PC-9 (cell line): ENCODE measurements at regions not wholly inside any gene's neighbourhood (a gene's known extent, or its start where the extent isn't known, plus 50 kb on each side); places are given as distances from the start of the nearest gene placed in this dataset.

Experiments used
- BruUV-seq: library from RNA; stranded (reverse); fragments of 400-500 nt; replicated peaks from 2 replicates; lab custom pipeline; 2021; lab: Mats Ljungman, UMichigan
- CTCF ChIA-PET: fragments of 300-600 bp; sonication (Branson Sonifier 250); formaldehyde crosslinking; loops from one replicate; lab custom pipeline; 2022; ENCODE audit warnings: antibody characterized with exemption; lab: Charles Lee
- POLR2A ChIA-PET: fragments of 300-600 bp; sonication (Branson Sonifier 250); formaldehyde crosslinking; loops from one replicate; lab custom pipeline; 2022; ENCODE audit warnings: antibody characterized with exemption; ENCODE audit not compliant: unreplicated experiment; lab: Charles Lee
- DNase-seq, 2 experiments: peaks; one replicate each; pipeline versions ENCODE4 v3.0.0 to v3.0.0-alpha.2; 2015 to 2022; ENCODE audit warnings: mixed read lengths in 1 of 2
- H2AFZ ChIP-seq: fragments of 200-600 bp; sonication (generic); 2 replicates; pipeline ENCODE4 v1.8.1; 2017; ENCODE audit warnings: antibody characterized with exemption
- H3F3A ChIP-seq: fragments of 200-600 bp; sonication (generic); 2 replicates; pipeline ENCODE4 v1.8.1; 2017; ENCODE audit warnings: antibody characterized with exemption, mild to moderate bottlenecking, low read depth; ENCODE audit not compliant: insufficient read depth
- H3K27ac ChIP-seq: fragments of 200-600 bp; sonication (generic); 2 replicates; pipeline ENCODE4 v1.6.1; 2016; ENCODE audit warnings: mixed run types
- H3K27me3 ChIP-seq: fragments of 200-600 bp; sonication (generic); 2 replicates; pipeline ENCODE4 v1.6.1; 2016; ENCODE audit warnings: low read depth, mixed run types; ENCODE audit not compliant: insufficient read depth
- H3K36me3 ChIP-seq: fragments of 200-600 bp; sonication (generic); 2 replicates; pipeline ENCODE4 v1.6.1; 2016; ENCODE audit warnings: low read depth, mixed run types
- H3K4me1 ChIP-seq: fragments of 200-600 bp; sonication (generic); replicated peaks from 2 replicates; pipeline ENCODE4 v1.6.1; 2016; ENCODE audit warnings: mixed run types; ENCODE audit not compliant: insufficient read depth
- H3K4me2 ChIP-seq: fragments of 200-600 bp; sonication (generic); 2 replicates; pipeline ENCODE4 v1.6.1; 2017; ENCODE audit warnings: mixed run types
- H3K4me3 ChIP-seq: fragments of 200-600 bp; sonication (generic); 2 replicates; pipeline ENCODE4 v1.6.1; 2016; ENCODE audit warnings: mixed run types
- H3K79me2 ChIP-seq: fragments of 200-600 bp; sonication (generic); 2 replicates; pipeline ENCODE4 v1.6.1; 2017; ENCODE audit warnings: low read depth, mixed run types
- H3K9me2 ChIP-seq: fragments of 200-600 bp; sonication (generic); 2 replicates; pipeline ENCODE4 v1.8.1; 2017; ENCODE audit warnings: mild to moderate bottlenecking; ENCODE audit not compliant: insufficient read depth
- H3K9me3 ChIP-seq: fragments of 200-600 bp; sonication (generic); 2 replicates; pipeline ENCODE4 v1.8.1; 2016; ENCODE audit warnings: low read depth; ENCODE audit not compliant: insufficient read depth
- H4K20me1 ChIP-seq: fragments of 200-600 bp; sonication (generic); 2 replicates; pipeline ENCODE4 v1.8.1; 2017; ENCODE audit not compliant: insufficient read depth
- CTCF ChIP-seq: fragments of 200-600 bp; sonication (generic); conservative IDR thresholded peaks from 2 replicates; pipeline ENCODE4 v1.6.1; 2017; ENCODE audit warnings: mixed run types, antibody characterized with exemption, mild to moderate bottlenecking, moderate library complexity
- EZH2 ChIP-seq: fragments of 200-600 bp; sonication (generic); IDR thresholded peaks from 2 replicates; pipeline ENCODE4 v1.8.0; 2017; ENCODE audit warnings: antibody characterized with exemption, low read depth
- intact Hi-C: fragments of 100-400 bp; cut with micrococcal nuclease; formaldehyde crosslinking; loops from one replicate; pipeline ENCODE4 v1.10.0; 2022; ENCODE audit not compliant: unreplicated experiment

- H3K4me2 ChIP-seq, result no peak overlapping the region
- no peak overlapping the region for H3K4me3 ChIP-seq
- intact Hi-C loops, result no loop called here
- no peaks in the 10 kb centered on the region for H3F3A ChIP-seq
- no peaks in the 10 kb centered on the region for H3K27me3 ChIP-seq
- TF ChIP-seq CTCF (no peak), EZH2 (no peak)
- no peaks in the 10 kb centered on the region for H3K79me2 ChIP-seq
- no peak for DNase-seq
- no peaks in the 10 kb centered on the region for H4K20me1 ChIP-seq
- H3K9me3 ChIP-seq, result no peaks in the 10 kb centered on the region
- BruUV-seq, result no TSS peak
- no peaks in the 10 kb centered on the region for H3K4me1 ChIP-seq
- no peak overlapping the region for H3K27ac ChIP-seq
- CTCF ChIA-PET, result no interaction called here
- H2AFZ ChIP-seq, result no peak overlapping the region
- no peaks in the 10 kb centered on the region for H3K36me3 ChIP-seq
- POLR2A ChIA-PET, result interaction anchor here (0.6 kb wide), 1 partner anchor 121 kb away, joined by 4 read pairs; no protein-coding TSS in a partner anchor
- H3K9me2 ChIP-seq, result no peaks in the 10 kb centered on the region
Measured at GRCh38 chr22:44437216-44438055, 60.6 kb downstream of the RTL6 start.

GRCh38 chr22:44436736-44437135 is 61.3 kb downstream of the RTL6 start:
- H3K9me2 ChIP-seq, result no peaks in the 10 kb centered on the region
- no TSS peak for BruUV-seq
- H2AFZ ChIP-seq, result no peak overlapping the region
- TF ChIP-seq EZH2 (no peak), CTCF (no peak)
- ChIA-PET POLR2A (no interaction called here), CTCF (no interaction called here)
- no peak overlapping the region for H3K4me3 ChIP-seq
- H3K27me3 ChIP-seq, result no peaks in the 10 kb centered on the region
- no peak overlapping the region for H3K4me2 ChIP-seq
- intact Hi-C loops, result no loop called here
- H3K36me3 ChIP-seq, result no peaks in the 10 kb centered on the region
- H3K27ac ChIP-seq, result no peak overlapping the region
- no peak for DNase-seq
- H3K79me2 ChIP-seq, result no peaks in the 10 kb centered on the region
- no peaks in the 10 kb centered on the region for H3K9me3 ChIP-seq
- no peaks in the 10 kb centered on the region for H4K20me1 ChIP-seq
- no peaks in the 10 kb centered on the region for H3F3A ChIP-seq
- no peaks in the 10 kb centered on the region for H3K4me1 ChIP-seq

- Histone ChIP-seq H3K27me3 (no peaks in the 10 kb centered on the region), H3K36me3 (no peaks in the 10 kb centered on the region), H3K9me3 (no peaks in the 10 kb centered on the region), H3K79me2 (no peaks in the 10 kb centered on the region), H3F3A (no peaks in the 10 kb centered on the region), H3K4me3 (no peak overlapping the region), H2AFZ (no peak overlapping the region), H3K27ac (no peak overlapping the region), H4K20me1 (no peaks in the 10 kb centered on the region), H3K4me2 (no peak overlapping the region), H3K9me2 (no peaks in the 10 kb centered on the region), H3K4me1 (no peaks in the 10 kb centered on the region)
- no TSS peak for BruUV-seq
- intact Hi-C loops, result no loop called here
- ChIA-PET POLR2A (no interaction called here), CTCF (no interaction called here)
- no peak for DNase-seq
- TF ChIP-seq EZH2 (no peak), CTCF (no peak)
Measured at GRCh38 chr22:44431256-44431655, 66.8 kb downstream of the RTL6 start.
